ENCODE measurements at regions not wholly inside any gene's neighbourhood (a gene's known extent, or its start where the extent isn't known, plus 50 kb on each side); places are given as distances from the start of the nearest gene placed in this dataset.

- TF ChIP-seq, protein P1, sequence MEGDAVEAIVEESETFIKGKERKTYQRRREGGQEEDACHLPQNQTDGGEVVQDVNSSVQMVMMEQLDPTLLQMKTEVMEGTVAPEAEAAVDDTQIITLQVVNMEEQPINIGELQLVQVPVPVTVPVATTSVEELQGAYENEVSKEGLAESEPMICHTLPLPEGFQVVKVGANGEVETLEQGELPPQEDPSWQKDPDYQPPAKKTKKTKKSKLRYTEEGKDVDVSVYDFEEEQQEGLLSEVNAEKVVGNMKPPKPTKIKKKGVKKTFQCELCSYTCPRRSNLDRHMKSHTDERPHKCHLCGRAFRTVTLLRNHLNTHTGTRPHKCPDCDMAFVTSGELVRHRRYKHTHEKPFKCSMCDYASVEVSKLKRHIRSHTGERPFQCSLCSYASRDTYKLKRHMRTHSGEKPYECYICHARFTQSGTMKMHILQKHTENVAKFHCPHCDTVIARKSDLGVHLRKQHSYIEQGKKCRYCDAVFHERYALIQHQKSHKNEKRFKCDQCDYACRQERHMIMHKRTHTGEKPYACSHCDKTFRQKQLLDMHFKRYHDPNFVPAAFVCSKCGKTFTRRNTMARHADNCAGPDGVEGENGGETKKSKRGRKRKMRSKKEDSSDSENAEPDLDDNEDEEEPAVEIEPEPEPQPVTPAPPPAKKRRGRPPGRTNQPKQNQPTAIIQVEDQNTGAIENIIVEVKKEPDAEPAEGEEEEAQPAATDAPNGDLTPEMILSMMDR (IDR thresholded peaks at IDR 0.05), result no peak
- TF ChIP-seq POLR2A (IDR thresholded peaks at IDR 0.05), result no peak
These were observed 190.7 kb downstream of the SNX19 start for GRCh38 chr11:130725421-130726233.

Measured in uterus (tissue), 2 donors.